ENCODE measurements at regions not wholly inside any gene's neighbourhood (a gene's known extent, or its start where the extent isn't known, plus 50 kb on each side); places are given as distances from the start of the nearest gene placed in this dataset.

DNA sequence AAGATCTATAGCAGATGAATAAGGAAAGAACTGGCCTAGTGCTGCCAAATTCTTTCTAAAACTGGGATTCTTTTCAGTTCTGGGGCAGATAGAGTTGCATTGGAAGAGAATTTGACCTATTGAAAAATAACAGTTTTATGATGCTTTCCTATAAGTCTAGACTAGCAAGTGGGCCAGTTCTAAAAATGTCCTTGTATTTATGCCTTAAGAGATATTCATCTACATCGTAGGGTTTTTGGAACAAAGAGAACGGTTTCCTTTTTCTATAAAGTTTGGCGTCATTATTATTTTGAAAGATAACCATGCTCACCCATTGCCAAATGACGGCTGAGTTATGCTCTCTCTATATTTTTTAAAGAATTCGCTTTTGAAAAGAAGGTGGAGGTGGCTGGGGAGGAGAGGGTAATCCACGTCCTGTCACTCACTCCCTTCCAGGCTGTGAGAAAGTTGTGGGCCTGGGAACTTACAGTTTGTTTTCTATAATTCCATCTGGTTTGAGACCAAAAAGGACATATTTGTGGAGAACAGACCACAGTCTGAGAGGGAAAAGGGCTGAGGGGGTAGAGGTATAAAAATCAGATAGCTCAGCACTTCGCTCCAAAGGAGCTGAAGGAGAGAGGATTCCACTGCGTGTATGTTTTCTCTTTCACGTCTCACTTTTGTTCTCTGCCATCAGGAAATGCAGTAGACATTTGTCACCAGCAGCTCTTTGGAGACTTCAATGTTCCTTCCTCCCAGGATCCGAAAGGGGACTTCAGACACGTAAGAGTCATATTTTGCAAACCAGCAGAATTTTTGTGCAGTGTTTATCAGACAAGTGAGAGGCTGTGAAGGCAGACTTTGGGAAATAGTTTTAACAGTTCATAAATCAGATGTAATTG lies 281.9 kb upstream of the FN1 start:
- peak overlapping the region; percentile 22 for H3K56ac ChIP-seq (ENCODE audit: low read length)
- no peak overlapping the region for H4K5ac ChIP-seq (ENCODE audit: low read length)
- H3K9ac ChIP-seq (ENCODE audit: low read length) = no peak overlapping the region
- H3K4me3 ChIP-seq (ENCODE audit: low read length) = no peak overlapping the region
- H3K18ac ChIP-seq (ENCODE audit: low read length) = no peak overlapping the region
- no peak overlapping the region for H3K27ac ChIP-seq (ENCODE audit: low read depth, low read length)
- H2AK5ac ChIP-seq (ENCODE audit: low read length) = no peak overlapping the region
- H3K27me3 ChIP-seq (ENCODE audit: insufficient read depth, low read length, poor library complexity) = no peaks in the 10 kb centered on the region
- H2BK120ac ChIP-seq (ENCODE audit: low read depth, low read length) = no peak overlapping the region
- no peaks in the 10 kb centered on the region for H3K36me3 ChIP-seq (ENCODE audit: control insufficient read depth, insufficient read depth, low read length)
- DNase-seq = no peak
- no peaks in the 10 kb centered on the region for H3K79me1 ChIP-seq (ENCODE audit: low read length)
- no peak overlapping the region for H2BK15ac ChIP-seq (replicated peaks; ENCODE audit: low read depth)
- H3K4me2 ChIP-seq (ENCODE audit: low read length) = no peak overlapping the region
- no peak overlapping the region for H4K8ac ChIP-seq (ENCODE audit: low read depth, low read length)
- H3K4ac ChIP-seq (ENCODE audit: low read depth, low read length) = no peak overlapping the region
- no peak overlapping the region for H3K23ac ChIP-seq (ENCODE audit: low read length)
- no peaks in the 10 kb centered on the region for H3K4me1 ChIP-seq (ENCODE audit: control insufficient read depth, low read depth, low read length)
- no peak overlapping the region for H2BK5ac ChIP-seq (ENCODE audit: low read length)
- WGBS (ENCODE audit: extremely low coverage, insufficient coverage, low lambda C conversion rate) = no CpG with 5 or more reads among the region's 11 CpGs
- no peaks in the 10 kb centered on the region for H3K79me2 ChIP-seq (ENCODE audit: control insufficient read depth, insufficient read depth, low read length)

DNA sequence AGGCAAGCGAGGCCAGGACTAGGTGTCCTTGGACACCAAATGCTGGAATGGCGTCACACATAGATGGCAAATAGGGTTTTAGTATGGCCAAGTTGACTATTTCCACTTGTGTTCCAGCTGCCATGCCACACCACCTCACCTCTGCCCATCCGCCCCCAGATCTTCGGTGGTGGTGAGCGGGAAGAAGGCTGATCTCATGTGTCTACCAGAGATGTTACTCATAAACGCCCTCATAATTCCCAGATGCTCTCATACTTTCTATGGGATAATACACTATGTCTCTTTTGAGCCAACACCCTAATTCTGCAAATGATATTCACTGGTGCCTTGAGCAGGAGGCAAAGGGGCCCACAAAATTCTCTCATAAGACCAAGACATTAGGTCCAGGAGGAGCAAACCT lies 281.1 kb upstream of the FN1 start:
- no peaks in the 10 kb centered on the region for H3K27me3 ChIP-seq (ENCODE audit: insufficient read depth, low read length, poor library complexity)
- H2BK15ac ChIP-seq (replicated peaks; ENCODE audit: low read depth) = no peak overlapping the region
- no peak for DNase-seq
- no peak overlapping the region for H3K23ac ChIP-seq (ENCODE audit: low read length)
- H2BK5ac ChIP-seq (ENCODE audit: low read length) = no peak overlapping the region
- H3K36me3 ChIP-seq (ENCODE audit: control insufficient read depth, insufficient read depth, low read length) = no peaks in the 10 kb centered on the region
- H3K27ac ChIP-seq (ENCODE audit: low read depth, low read length) = no peak overlapping the region
- H3K4me2 ChIP-seq (ENCODE audit: low read length) = no peak overlapping the region
- no peak overlapping the region for H3K18ac ChIP-seq (ENCODE audit: low read length)
- no CpG with 5 or more reads among the region's 6 CpGs for WGBS (ENCODE audit: extremely low coverage, insufficient coverage, low lambda C conversion rate)
- H3K79me1 ChIP-seq (ENCODE audit: low read length) = no peaks in the 10 kb centered on the region
- no peaks in the 10 kb centered on the region for H3K79me2 ChIP-seq (ENCODE audit: control insufficient read depth, insufficient read depth, low read length)
- no peak overlapping the region for H2BK120ac ChIP-seq (ENCODE audit: low read depth, low read length)
- H3K4ac ChIP-seq (ENCODE audit: low read depth, low read length) = no peak overlapping the region
- H4K5ac ChIP-seq (ENCODE audit: low read length) = no peak overlapping the region
- H3K4me3 ChIP-seq (ENCODE audit: low read length) = no peak overlapping the region
- H4K8ac ChIP-seq (ENCODE audit: low read depth, low read length) = no peak overlapping the region
- H3K9ac ChIP-seq (ENCODE audit: low read length) = no peak overlapping the region
- H3K56ac ChIP-seq (ENCODE audit: low read length) = no peak overlapping the region
- no peak overlapping the region for H2AK5ac ChIP-seq (ENCODE audit: low read length)
- peaks cover 5% of the 10 kb centered on the region for H3K4me1 ChIP-seq (ENCODE audit: control insufficient read depth, low read depth, low read length)

- Histone ChIP-seq H3K4me3 (ENCODE audit: low read length) (no peak overlapping the region), H3K36me3 (ENCODE audit: control insufficient read depth, insufficient read depth, low read length) (no peaks in the 10 kb centered on the region), H4K5ac (ENCODE audit: low read length) (no peak overlapping the region), H2BK15ac (replicated peaks; ENCODE audit: low read depth) (no peak overlapping the region), H3K56ac (ENCODE audit: low read length) (peak overlapping the region; percentile 69), H2BK5ac (ENCODE audit: low read length) (peak overlapping the region; percentile 23), H3K4me2 (ENCODE audit: low read length) (no peak overlapping the region), H3K27ac (ENCODE audit: low read depth, low read length) (peak overlapping the region; percentile 57), H3K4me1 (ENCODE audit: control insufficient read depth, low read depth, low read length) (peaks cover 11% of the 10 kb centered on the region), H3K18ac (ENCODE audit: low read length) (peak overlapping the region; percentile 80), H2AK5ac (ENCODE audit: low read length) (peak overlapping the region; percentile 60), H3K27me3 (ENCODE audit: insufficient read depth, low read length, poor library complexity) (no peaks in the 10 kb centered on the region), H3K4ac (ENCODE audit: low read depth, low read length) (no peak overlapping the region), H2BK120ac (ENCODE audit: low read depth, low read length) (peak overlapping the region; percentile 78), H3K9ac (ENCODE audit: low read length) (no peak overlapping the region), H3K23ac (ENCODE audit: low read length) (no peak overlapping the region), H4K8ac (ENCODE audit: low read depth, low read length) (no peak overlapping the region), H3K79me2 (ENCODE audit: control insufficient read depth, insufficient read depth, low read length) (no peaks in the 10 kb centered on the region), H3K79me1 (ENCODE audit: low read length) (no peaks in the 10 kb centered on the region)
- DNase-seq = no peak
- WGBS (ENCODE audit: extremely low coverage, insufficient coverage, low lambda C conversion rate) = no CpG with 5 or more reads among the region's 2 CpGs
These were observed 277.3 kb upstream of the FN1 start for GRCh38 chr2:215712871-215713790.

- Histone ChIP-seq H3K27me3 (ENCODE audit: insufficient read depth, low read length, poor library complexity) (no peaks in the 10 kb centered on the region), H3K4me1 (ENCODE audit: control insufficient read depth, low read depth, low read length) (peaks cover 11% of the 10 kb centered on the region), H2AK5ac (ENCODE audit: low read length) (peak overlapping the region; percentile 60), H4K8ac (ENCODE audit: low read depth, low read length) (no peak overlapping the region), H3K4me2 (ENCODE audit: low read length) (no peak overlapping the region), H3K18ac (ENCODE audit: low read length) (peak overlapping the region; percentile 80), H3K36me3 (ENCODE audit: control insufficient read depth, insufficient read depth, low read length) (no peaks in the 10 kb centered on the region), H4K5ac (ENCODE audit: low read length) (no peak overlapping the region), H3K23ac (ENCODE audit: low read length) (no peak overlapping the region), H3K27ac (ENCODE audit: low read depth, low read length) (peak overlapping the region; percentile 57), H3K4me3 (ENCODE audit: low read length) (no peak overlapping the region), H2BK120ac (ENCODE audit: low read depth, low read length) (peak overlapping the region; percentile 78), H2BK15ac (replicated peaks; ENCODE audit: low read depth) (peak overlapping the region; percentile 25), H3K9ac (ENCODE audit: low read length) (peak overlapping the region; percentile 6), H3K4ac (ENCODE audit: low read depth, low read length) (no peak overlapping the region), H3K79me1 (ENCODE audit: low read length) (no peaks in the 10 kb centered on the region), H2BK5ac (ENCODE audit: low read length) (peak overlapping the region; percentile 23), H3K79me2 (ENCODE audit: control insufficient read depth, insufficient read depth, low read length) (no peaks in the 10 kb centered on the region), H3K56ac (ENCODE audit: low read length) (peak overlapping the region; percentile 69)
- peak; percentile 34 for DNase-seq
- no CpG with 5 or more reads among the region's 3 CpGs for WGBS (ENCODE audit: extremely low coverage, insufficient coverage, low lambda C conversion rate)
These were observed 276.5 kb upstream of the FN1 start for GRCh38 chr2:215712219-215712868.

DNA sequence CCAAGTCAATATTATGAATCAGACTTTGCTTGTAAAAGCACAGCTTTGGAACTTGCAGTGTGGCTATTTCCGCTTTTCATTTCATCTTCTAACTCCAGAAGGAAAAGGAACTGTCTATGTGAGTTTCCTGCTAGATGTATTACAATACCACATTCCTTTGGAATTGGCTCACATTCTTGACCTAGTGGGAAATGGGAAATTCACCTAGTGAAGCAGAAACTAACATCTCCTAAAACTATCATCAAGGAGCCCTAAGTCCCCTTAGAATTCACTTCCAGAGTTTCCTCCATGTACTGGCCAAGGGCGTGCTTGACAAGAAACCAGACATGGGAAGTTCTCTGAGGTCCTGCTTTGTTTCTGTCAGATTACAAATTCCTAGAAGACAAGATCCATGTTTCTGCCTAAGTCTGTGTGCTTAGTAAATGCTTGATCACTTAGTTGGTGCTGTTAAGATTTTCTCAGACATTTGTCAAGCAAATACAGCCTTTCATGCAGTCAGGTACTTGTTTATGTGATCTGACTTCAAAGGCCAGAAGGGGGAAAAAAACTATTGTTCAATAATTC lies 275.7 kb upstream of the FN1 start:
- no peaks in the 10 kb centered on the region for H3K27me3 ChIP-seq (ENCODE audit: insufficient read depth, low read length, poor library complexity)
- WGBS (ENCODE audit: extremely low coverage, insufficient coverage, low lambda C conversion rate) = no CpG with 5 or more reads among the region's 2 CpGs
- no peaks in the 10 kb centered on the region for H3K79me2 ChIP-seq (ENCODE audit: control insufficient read depth, insufficient read depth, low read length)
- H3K36me3 ChIP-seq (ENCODE audit: control insufficient read depth, insufficient read depth, low read length) = no peaks in the 10 kb centered on the region
- peak overlapping the region; percentile 4 for H3K56ac ChIP-seq (ENCODE audit: low read length)
- peak; percentile 69 for DNase-seq
- peak overlapping the region; percentile 56 for H2BK5ac ChIP-seq (ENCODE audit: low read length)
- H2BK120ac ChIP-seq (ENCODE audit: low read depth, low read length) = no peak overlapping the region
- peak overlapping the region; percentile 1 for H4K8ac ChIP-seq (ENCODE audit: low read depth, low read length)
- H3K4me2 ChIP-seq (ENCODE audit: low read length) = no peak overlapping the region
- no peak overlapping the region for H3K4me3 ChIP-seq (ENCODE audit: low read length)
- no peak overlapping the region for H3K4ac ChIP-seq (ENCODE audit: low read depth, low read length)
- peak overlapping the region; percentile 64 for H3K27ac ChIP-seq (ENCODE audit: low read depth, low read length)
- no peak overlapping the region for H4K5ac ChIP-seq (ENCODE audit: low read length)
- no peak overlapping the region for H2BK15ac ChIP-seq (replicated peaks; ENCODE audit: low read depth)
- peak overlapping the region; percentile 39 for H3K18ac ChIP-seq (ENCODE audit: low read length)
- H3K4me1 ChIP-seq (ENCODE audit: control insufficient read depth, low read depth, low read length) = peaks cover 11% of the 10 kb centered on the region
- no peak overlapping the region for H3K23ac ChIP-seq (ENCODE audit: low read length)
- no peaks in the 10 kb centered on the region for H3K79me1 ChIP-seq (ENCODE audit: low read length)
- no peak overlapping the region for H3K9ac ChIP-seq (ENCODE audit: low read length)
- no peak overlapping the region for H2AK5ac ChIP-seq (ENCODE audit: low read length)
